HEK293 (cell line): ENCODE measurements at regions not wholly inside any gene's neighbourhood (a gene's known extent, or its start where the extent isn't known, plus 50 kb on each side); places are given as distances from the start of the nearest gene placed in this dataset.

ENCODE experiments used
- CTCF ChIA-PET: fragments of 350-600 bp; formaldehyde crosslinking; extraction: SDS; loops from one replicate; lab custom pipeline; 2021; ENCODE audit warnings: antibody characterized with exemption; lab: Yijun Ruan, JAX
- POLR2A ChIA-PET: fragments of 300-600 bp; formaldehyde crosslinking; extraction: SDS; loops from one replicate; lab custom pipeline; 2020; ENCODE audit warnings: antibody characterized with exemption, inconsistent platforms; lab: Yijun Ruan, JAX
- H3K27ac ChIP-seq: fragments of 200-500 bp; sonication (Bioruptor generic); 2 replicates; pipeline ENCODE4 v1.5.1; 2014; ENCODE audit warnings: low read depth, low read length, control low read depth, inconsistent platforms; ENCODE audit errors: extremely low read depth
- H3K36me3 ChIP-seq, 2 experiments: fragments of 200-500 bp in 1 of 2; sonication (Bioruptor generic) in 1 of 2; 1 replicate in 1 of 2; 2 replicates in 1 of 2; pipeline ENCODE4 v1.5.1; 2014 to 2017; ENCODE audit warnings: inconsistent platforms in 2 of 2, low read length in 2 of 2; ENCODE audit not compliant: control insufficient read depth in 2 of 2, insufficient read depth in 1 of 2
- H3K4me1 ChIP-seq: fragments of 200-500 bp; sonication (Bioruptor generic); 2 replicates; pipeline ENCODE4 v1.5.1; 2014; ENCODE audit warnings: mild to moderate bottlenecking, low read length, inconsistent platforms; ENCODE audit not compliant: control insufficient read depth, insufficient read depth
- H3K4me3 ChIP-seq: 2 replicates; pipeline ENCODE4 v1.5.1; 2011; ENCODE audit warnings: low read depth, mild to moderate bottlenecking, control low read depth, low read length, moderate library complexity
- H3K9me3 ChIP-seq: fragments of 200-500 bp; sonication (Bioruptor generic); 2 replicates; pipeline ENCODE4 v1.5.1; 2014; ENCODE audit warnings: low read depth, low read length, inconsistent platforms; ENCODE audit not compliant: control insufficient read depth, insufficient read depth
- GLI4 ChIP-seq: fragments of 450-650 bp; formaldehyde crosslinking; IDR thresholded peaks from 2 replicates; pipeline ENCODE4 v1.5.1; 2016; ENCODE audit warnings: missing biosample characterization, missing genetic modification characterization
- GLIS1 ChIP-seq: fragments of 450-650 bp; formaldehyde crosslinking; IDR thresholded peaks from 2 replicates; pipeline ENCODE4 v1.5.1; 2016; ENCODE audit warnings: missing biosample characterization, missing genetic modification characterization
- KLF17 ChIP-seq: fragments of 450-650 bp; formaldehyde crosslinking; IDR thresholded peaks from 2 replicates; pipeline ENCODE4 v1.5.1; 2016; ENCODE audit warnings: missing biosample characterization, missing genetic modification characterization
- KLF7 ChIP-seq: fragments of 450-650 bp; formaldehyde crosslinking; IDR thresholded peaks from 2 replicates; pipeline ENCODE4 v1.5.1; 2016; ENCODE audit warnings: missing biosample characterization, missing genetic modification characterization, borderline replicate concordance
- SETDB1 ChIP-seq: IDR thresholded peaks from one replicate; pipeline ENCODE4 v1.6.1; 2017; ENCODE audit warnings: mild to moderate bottlenecking, low read length, moderate library complexity, mixed read lengths; ENCODE audit not compliant: insufficient read length
- SP3 ChIP-seq: fragments of 450-650 bp; formaldehyde crosslinking; IDR thresholded peaks from 2 replicates; pipeline ENCODE4 v1.5.1; 2016; ENCODE audit warnings: missing biosample characterization, missing genetic modification characterization
- TSHZ1 ChIP-seq: fragments of 450-650 bp; formaldehyde crosslinking; IDR thresholded peaks from 2 replicates; pipeline ENCODE4 v1.5.1; 2016; ENCODE audit warnings: missing biosample characterization, missing genetic modification characterization, borderline replicate concordance
- YY1 ChIP-seq: fragments of 450-650 bp; formaldehyde crosslinking; IDR thresholded peaks from 2 replicates; pipeline ENCODE4 v1.5.1; 2018; ENCODE audit warnings: missing biosample characterization, missing genetic modification characterization
- YY2 ChIP-seq: fragments of 450-650 bp; formaldehyde crosslinking; IDR thresholded peaks from 2 replicates; pipeline ENCODE4 v1.5.1; 2016; ENCODE audit warnings: missing biosample characterization, missing genetic modification characterization
- ZNF10 ChIP-seq: fragments of 450-650 bp; formaldehyde crosslinking; IDR thresholded peaks from 2 replicates; pipeline ENCODE4 v1.5.1; 2017; ENCODE audit warnings: missing biosample characterization, missing genetic modification characterization
- ZNF121 ChIP-seq: fragments of 450-650 bp; formaldehyde crosslinking; IDR thresholded peaks from 2 replicates; pipeline ENCODE4 v1.5.1; 2016; ENCODE audit warnings: missing biosample characterization, missing genetic modification characterization
- ZNF157 ChIP-seq: fragments of 450-650 bp; formaldehyde crosslinking; IDR thresholded peaks from 2 replicates; pipeline ENCODE4 v1.5.1; 2016; ENCODE audit warnings: missing biosample characterization, missing genetic modification characterization
- ZNF221 ChIP-seq: fragments of 450-650 bp; formaldehyde crosslinking; IDR thresholded peaks from 2 replicates; pipeline ENCODE4 v1.5.1; 2017; ENCODE audit warnings: missing biosample characterization, missing genetic modification characterization, borderline replicate concordance
- ZNF24 ChIP-seq: fragments of 450-650 bp; formaldehyde crosslinking; IDR thresholded peaks from 2 replicates; pipeline ENCODE4 v1.5.1; 2016; ENCODE audit warnings: missing biosample characterization, missing genetic modification characterization
- ZNF280D ChIP-seq: fragments of 450-650 bp; formaldehyde crosslinking; IDR thresholded peaks from 2 replicates; pipeline ENCODE4 v1.5.1; 2016; ENCODE audit warnings: missing biosample characterization, missing genetic modification characterization
- ZNF302 ChIP-seq: fragments of 450-650 bp; formaldehyde crosslinking; IDR thresholded peaks from 2 replicates; pipeline ENCODE4 v1.5.1; 2016; ENCODE audit warnings: missing biosample characterization, missing genetic modification characterization, low read depth
- ZNF529 ChIP-seq: fragments of 450-650 bp; formaldehyde crosslinking; IDR thresholded peaks from 2 replicates; pipeline ENCODE4 v1.5.1; 2017; ENCODE audit warnings: missing genetic modification characterization, missing biosample characterization; ENCODE audit not compliant: insufficient replicate concordance
- ZNF548 ChIP-seq: fragments of 450-650 bp; formaldehyde crosslinking; IDR thresholded peaks from 2 replicates; pipeline ENCODE4 v1.5.1; 2016; ENCODE audit warnings: missing biosample characterization, missing genetic modification characterization
- ZNF558 ChIP-seq: fragments of 450-650 bp; formaldehyde crosslinking; IDR thresholded peaks from 2 replicates; pipeline ENCODE4 v1.5.1; 2016; ENCODE audit warnings: missing biosample characterization, missing genetic modification characterization
- ZNF580 ChIP-seq: fragments of 450-650 bp; formaldehyde crosslinking; IDR thresholded peaks from 2 replicates; pipeline ENCODE4 v1.5.1; 2016; ENCODE audit warnings: missing biosample characterization, missing genetic modification characterization
- ZNF621 ChIP-seq: fragments of 450-650 bp; formaldehyde crosslinking; IDR thresholded peaks from 2 replicates; pipeline ENCODE4 v1.5.1; 2017; ENCODE audit warnings: missing biosample characterization, missing genetic modification characterization
- ZNF692 ChIP-seq: fragments of 450-650 bp; formaldehyde crosslinking; IDR thresholded peaks from 2 replicates; pipeline ENCODE4 v1.5.1; 2016; ENCODE audit warnings: missing biosample characterization, missing genetic modification characterization
- ZNF747 ChIP-seq: fragments of 450-650 bp; formaldehyde crosslinking; IDR thresholded peaks from 2 replicates; pipeline ENCODE4 v1.5.1; 2016; ENCODE audit warnings: missing biosample characterization, missing genetic modification characterization
- ZNF776 ChIP-seq: fragments of 450-650 bp; formaldehyde crosslinking; IDR thresholded peaks from 2 replicates; pipeline ENCODE4 v1.5.0; 2017; ENCODE audit warnings: missing biosample characterization, missing genetic modification characterization, borderline replicate concordance

- Histone ChIP-seq H3K9me3 (no peaks in the 10 kb centered on the region), H3K27ac (no peak overlapping the region), H3K4me1 (no peaks in the 10 kb centered on the region), H3K4me3 (no peak overlapping the region), H3K36me3 (no peaks in the 10 kb centered on the region)
- ChIA-PET POLR2A (no interaction called here), CTCF (no interaction called here)
- no peak for TF ChIP-seq YY2 (tag by site-specific recombination)
- TF ChIP-seq ZNF776: no peak
- TF ChIP-seq ZNF24 (tag by site-specific recombination): no peak
- no peak for TF ChIP-seq GLI4 (tag by site-specific recombination)
- no peak for TF ChIP-seq ZNF10
- no peak for TF ChIP-seq SETDB1
- no peak for TF ChIP-seq YY1 (tag by site-specific recombination)
- TF ChIP-seq ZNF157 (tag by site-specific recombination): no peak
- TF ChIP-seq ZNF529 (tag by site-specific recombination): no peak
- TF ChIP-seq ZNF548 (tag by site-specific recombination): no peak
- TF ChIP-seq GLIS1 (tag by site-specific recombination): no peak
- TF ChIP-seq ZNF580 (tag by site-specific recombination): no peak
- TF ChIP-seq TSHZ1 (tag by site-specific recombination): no peak
- no peak for TF ChIP-seq KLF7
- TF ChIP-seq ZNF221 (tag by site-specific recombination): no peak
- no peak for TF ChIP-seq ZNF621 (tag by site-specific recombination)
- TF ChIP-seq, all 188 proteins: peak for 0
Observed at GRCh38 chr5:57586649-57587048, 104.0 kb upstream of the ACTBL2 start.

GRCh38 chr5:57582578-57583070 is 100.0 kb upstream of the ACTBL2 start:
- H3K9me3 ChIP-seq: no peaks in the 10 kb centered on the region
- ChIA-PET CTCF (interaction anchor here (1.3 kb wide), 1 partner anchor 284 kb away, joined by 3 read pairs; no protein-coding TSS in a partner anchor), POLR2A (no interaction called here)
- no peak overlapping the region for H3K4me3 ChIP-seq
- no peaks in the 10 kb centered on the region for H3K36me3 ChIP-seq
- no peak for TF ChIP-seq KLF17 (tag by site-specific recombination)
- TF ChIP-seq ZNF121 (tag by site-specific recombination): no peak
- no peak overlapping the region for H3K27ac ChIP-seq
- no peaks in the 10 kb centered on the region for H3K4me1 ChIP-seq

- ChIA-PET CTCF (no interaction called here), POLR2A (no interaction called here)
- Histone ChIP-seq H3K4me1 (no peaks in the 10 kb centered on the region), H3K36me3 (no peaks in the 10 kb centered on the region), H3K4me3 (no peak overlapping the region), H3K9me3 (no peaks in the 10 kb centered on the region), H3K27ac (no peak overlapping the region)
- no peak for TF ChIP-seq ZNF692
- TF ChIP-seq ZNF280D (tag by site-specific recombination): no peak
- TF ChIP-seq SP3 (tag by site-specific recombination): no peak
- no peak for TF ChIP-seq ZNF558 (tag by site-specific recombination)
- TF ChIP-seq ZNF302: no peak
- TF ChIP-seq ZNF747 (tag by site-specific recombination): no peak
Observed at GRCh38 chr5:57581772-57582171, 99.2 kb upstream of the ACTBL2 start.
